ENCODE measurements at regions not wholly inside any gene's neighbourhood (a gene's known extent, or its start where the extent isn't known, plus 50 kb on each side); places are given as distances from the start of the nearest gene placed in this dataset.

- WGBS, result 83% methylated on average over 12 of the region's 12 CpGs
- TF ChIP-seq RAD21 (IDR thresholded peaks at IDR 0.05), result peak in 1 of 2 donors; percentile 3
- no peak for TF ChIP-seq REST (IDR thresholded peaks at IDR 0.05)
- TF ChIP-seq TAF1 (conservative IDR thresholded peaks at IDR 0.05), result no peak
- peak; percentile 30 for TF ChIP-seq NR2F2 (IDR thresholded peaks at IDR 0.05)
- no peaks in the 10 kb centered on the region for H3K36me3 ChIP-seq (ENCODE audit: control insufficient read depth in 4 of 4, insufficient read depth in 3 of 4, low read depth in 1 of 4, low read length in 3 of 4)
- peaks cover 0 to 4% (median 2%) of the 10 kb centered on the region in 4 donors for H3K27me3 ChIP-seq (ENCODE audit: control insufficient read depth in 4 of 4, insufficient read depth in 4 of 4, low read length in 3 of 4)
- peaks cover 0 to 2% (median 2%) of the 10 kb centered on the region in 4 donors for H3K9me3 ChIP-seq (ENCODE audit: control insufficient read depth in 4 of 4, low read length in 3 of 4)
- H3K9ac ChIP-seq (ENCODE audit: low read depth in 1 of 2, low read length in 2 of 2), result no peak overlapping the region
- H3K27ac ChIP-seq (ENCODE audit: low read depth in 1 of 2, low read length in 2 of 2), result peak overlapping the region; percentile 14 to 50
- DNase-seq (ENCODE audit: low spot score), result no peak
- H3K4me1 ChIP-seq (ENCODE audit: control insufficient read depth in 4 of 4, insufficient read depth in 4 of 4, low read length in 3 of 4), result no peaks in the 10 kb centered on the region
- H3K4me3 ChIP-seq (ENCODE audit: low read depth in 1 of 3, low read length in 3 of 3), result no peak overlapping the region
Observed at GRCh38 chr5:179435731-179436315, 90.6 kb upstream of the ADAMTS2 start.

GRCh38 chr5:179435181-179435580 is 89.9 kb upstream of the ADAMTS2 start:
- 83% methylated on average over 4 of the region's 4 CpGs for WGBS
- DNase-seq (ENCODE audit: low spot score), result no peak

More at GRCh38 chr5:179435181-179435580, 89.9 kb upstream of the ADAMTS2 start:
- Histone ChIP-seq H3K9ac (ENCODE audit: low read depth in 1 of 2, low read length in 2 of 2) (no peak overlapping the region), H3K4me1 (ENCODE audit: control insufficient read depth in 4 of 4, insufficient read depth in 4 of 4, low read length in 3 of 4) (no peaks in the 10 kb centered on the region), H3K4me3 (ENCODE audit: low read depth in 1 of 3, low read length in 3 of 3) (no peak overlapping the region), H3K27ac (ENCODE audit: low read depth in 1 of 2, low read length in 2 of 2) (no peak overlapping the region), H3K36me3 (ENCODE audit: control insufficient read depth in 4 of 4, insufficient read depth in 3 of 4, low read depth in 1 of 4, low read length in 3 of 4) (no peaks in the 10 kb centered on the region), H3K9me3 (ENCODE audit: control insufficient read depth in 4 of 4, low read length in 3 of 4) (peaks cover 0 to 2% (median 2%) of the 10 kb centered on the region in 4 donors), H3K27me3 (ENCODE audit: control insufficient read depth in 4 of 4, insufficient read depth in 4 of 4, low read length in 3 of 4) (peaks cover 0 to 3% (median 0%) of the 10 kb centered on the region in 4 donors)
- TF ChIP-seq SP1 (IDR thresholded peaks at IDR 0.05), result no peak
- no peak for TF ChIP-seq NR2F2 (IDR thresholded peaks at IDR 0.05)
- no peak for TF ChIP-seq EGR1 (IDR thresholded peaks at IDR 0.05; ENCODE audit: low read depth in 2 of 2)
- TF ChIP-seq RAD21 (IDR thresholded peaks at IDR 0.05), result no peak
- no peak for TF ChIP-seq REST (IDR thresholded peaks at IDR 0.05)
- TF ChIP-seq FOXA2 (IDR thresholded peaks at IDR 0.05), result no peak
- TF ChIP-seq ZBTB33 (IDR thresholded peaks at IDR 0.05), result no peak
- TF ChIP-seq TAF1 (conservative IDR thresholded peaks at IDR 0.05), result no peak
- no peak for TF ChIP-seq FOXA1 (IDR thresholded peaks at IDR 0.05)
- no peak for TF ChIP-seq HNF4G (IDR thresholded peaks at IDR 0.05)
- no peak for TF ChIP-seq MAX (IDR thresholded peaks at IDR 0.05)
- TF ChIP-seq YY1 (IDR thresholded peaks at IDR 0.05), result no peak
- no peak for TF ChIP-seq CTCF (IDR thresholded peaks at IDR 0.05; ENCODE audit: low read depth, low read length, missing input control)

All from liver (tissue), 8 donors.